ENCODE measurements at regions not wholly inside any gene's neighbourhood (a gene's known extent, or its start where the extent isn't known, plus 50 kb on each side); places are given as distances from the start of the nearest gene placed in this dataset.
"Not testable (repeated sequence)": the region's sequence is repeated elsewhere in the genome, so short reads cannot be mapped to it uniquely, and the experiment has no call there.

DNA sequence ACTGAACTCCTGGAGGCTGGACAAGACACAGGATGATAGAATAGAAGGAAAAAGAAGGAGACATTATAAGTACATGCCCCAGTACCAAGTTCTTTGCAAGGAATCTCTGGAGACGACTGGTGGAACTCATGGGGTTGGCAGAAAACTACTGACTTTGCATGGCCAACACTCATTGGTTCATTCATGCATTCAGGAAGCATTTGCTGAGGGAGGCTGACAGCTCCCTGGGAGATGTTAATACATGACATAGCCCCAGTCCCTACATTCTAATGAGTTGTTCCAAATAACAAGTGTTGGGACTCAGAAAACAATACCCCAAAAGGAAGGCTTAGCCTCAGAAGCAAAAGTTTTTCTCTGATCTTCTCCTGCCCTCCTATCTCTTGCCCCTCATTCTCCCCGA, 172.8 kb upstream of the IRF2BP2 start:
- DNase-seq = no peak

DNA sequence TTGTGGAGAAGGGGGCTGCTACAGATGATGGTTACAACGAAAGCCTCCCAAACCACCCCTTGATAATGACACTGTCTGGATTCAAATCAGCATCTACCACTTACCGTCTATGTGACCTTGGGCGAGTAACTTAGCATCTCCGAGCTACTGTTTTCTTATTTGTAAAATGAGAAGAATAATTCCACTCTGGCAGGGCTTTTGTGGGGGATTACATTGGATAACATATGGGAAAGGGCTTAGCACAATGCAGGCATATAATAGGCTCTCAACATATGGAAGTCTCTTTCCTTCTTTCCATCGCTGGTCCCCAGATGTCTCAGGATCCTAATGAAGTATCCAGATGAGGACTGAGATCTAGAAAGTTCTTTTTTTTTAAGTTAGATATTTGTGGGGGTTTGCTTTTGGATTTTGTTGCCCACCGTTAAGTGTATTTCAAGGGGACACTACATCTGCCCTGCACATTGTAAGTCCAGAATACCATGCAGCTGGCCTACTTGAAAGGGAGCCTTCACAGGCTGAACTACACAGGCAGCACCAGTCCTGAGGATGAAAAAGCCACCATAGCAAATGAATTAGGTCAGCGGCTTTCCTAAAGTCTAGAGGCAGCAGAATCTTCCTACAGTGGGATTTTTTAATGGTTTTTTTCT, 172.2 kb upstream of the IRF2BP2 start:
- no peak for DNase-seq

DNA sequence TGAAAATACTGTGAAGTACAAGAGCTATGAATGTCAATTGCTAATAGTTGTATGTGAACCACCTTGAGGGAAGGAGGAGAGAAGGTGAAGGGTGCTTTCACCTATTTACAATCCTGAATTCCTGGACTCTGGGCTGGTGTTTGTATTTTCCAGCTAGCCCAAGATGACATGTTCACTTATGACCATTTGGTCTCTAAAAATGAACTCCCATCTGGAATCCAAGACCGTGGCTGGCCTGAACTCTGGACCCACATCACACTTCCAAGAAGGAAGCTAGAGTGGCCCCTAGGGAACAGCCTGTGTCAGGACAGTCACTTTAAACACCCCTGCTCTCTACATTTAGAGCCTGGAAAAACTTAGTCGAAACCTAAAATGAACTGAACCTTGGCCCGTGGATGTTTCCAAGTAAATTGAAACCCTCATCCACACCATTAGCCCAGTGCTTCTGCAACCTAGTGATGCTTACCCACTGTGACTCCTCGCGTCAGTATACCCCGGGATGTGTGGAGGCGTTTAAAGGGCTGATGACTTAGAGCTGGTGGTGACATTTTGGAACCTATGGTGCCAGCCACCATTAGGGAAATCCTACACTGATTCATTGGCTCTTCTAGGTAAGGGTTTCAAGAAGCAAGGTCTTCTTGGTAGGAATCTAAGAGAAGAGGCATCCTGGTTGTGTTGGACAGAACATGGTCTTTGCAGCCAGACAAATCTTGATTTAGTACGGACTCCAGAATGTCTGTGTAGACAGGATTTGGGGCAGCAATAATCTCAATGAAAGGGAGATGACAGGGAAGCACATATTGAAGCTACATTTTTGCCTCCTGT, 171.5 kb upstream of the IRF2BP2 start:
- no peak for DNase-seq

DNA sequence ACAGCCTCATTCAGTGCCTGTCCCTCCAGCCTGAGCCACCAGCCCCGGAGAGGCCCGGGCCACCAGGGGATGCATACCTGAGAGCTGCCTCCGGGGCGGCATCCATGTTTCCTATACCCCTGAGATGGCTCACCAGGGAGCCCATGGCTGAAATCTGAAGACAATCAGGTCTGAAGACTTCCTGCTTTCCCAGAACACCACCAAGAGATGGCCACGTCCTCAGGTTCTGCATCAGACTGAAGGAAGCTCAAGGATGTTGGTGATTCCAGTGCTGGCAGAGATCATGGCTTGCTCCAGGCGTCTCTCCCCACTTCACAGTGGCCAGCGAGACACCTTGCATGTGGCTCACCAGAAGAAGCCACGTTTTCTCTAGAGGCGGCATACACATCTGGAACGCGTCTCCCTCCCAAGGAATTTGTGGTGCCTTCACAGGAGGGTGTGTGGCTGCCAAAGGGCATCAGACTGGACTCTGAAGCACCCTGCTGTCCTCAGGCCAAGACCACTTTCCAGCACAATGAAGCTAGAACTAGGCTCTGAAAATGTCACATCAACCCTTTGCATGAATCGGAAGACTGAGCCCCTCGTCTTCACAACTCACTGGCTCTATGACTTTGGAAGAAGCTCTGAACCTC, 170.7 kb upstream of the IRF2BP2 start:
- no peak for DNase-seq

DNA sequence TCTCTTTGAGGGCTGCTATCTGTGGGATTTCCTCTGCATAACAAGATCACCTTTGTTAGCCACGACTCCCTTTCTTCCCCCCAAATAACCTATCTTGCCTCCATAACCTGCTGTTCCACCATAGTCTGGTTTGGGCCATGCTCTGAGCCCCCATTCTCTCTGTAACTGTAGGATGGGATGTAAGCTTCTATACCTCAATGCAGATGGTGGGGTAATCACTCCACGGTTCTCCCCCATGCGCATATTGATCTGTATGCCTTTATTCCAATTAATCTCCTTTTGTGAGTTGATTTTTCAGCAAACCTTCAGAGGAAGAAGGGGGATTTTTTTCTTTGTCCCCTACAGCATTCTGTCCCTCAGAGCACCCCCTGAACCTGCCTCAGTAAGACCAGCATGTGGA, 170.1 kb upstream of the IRF2BP2 start:
- DNase-seq = no peak

DNA sequence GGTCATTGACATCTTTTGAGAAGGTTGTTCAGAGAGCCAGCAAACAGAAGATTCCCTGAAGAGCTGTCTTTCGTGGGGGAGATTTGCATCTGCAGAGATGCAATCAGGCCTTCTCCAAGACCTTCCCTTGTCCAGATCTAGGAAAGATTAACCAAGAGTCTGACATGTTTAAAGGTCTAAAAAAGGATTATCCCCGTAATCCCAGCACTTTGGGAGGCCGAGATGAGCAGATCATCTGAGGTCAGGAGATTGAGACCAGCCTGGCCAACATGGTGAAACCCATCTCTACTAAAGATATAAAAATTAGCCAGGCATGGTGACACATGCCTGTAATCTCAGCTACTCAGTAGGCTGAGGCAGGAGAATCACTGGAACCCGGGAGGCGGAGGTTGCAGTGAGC, 169.6 kb upstream of the IRF2BP2 start:
- not testable (repeated sequence) for DNase-seq

DNA sequence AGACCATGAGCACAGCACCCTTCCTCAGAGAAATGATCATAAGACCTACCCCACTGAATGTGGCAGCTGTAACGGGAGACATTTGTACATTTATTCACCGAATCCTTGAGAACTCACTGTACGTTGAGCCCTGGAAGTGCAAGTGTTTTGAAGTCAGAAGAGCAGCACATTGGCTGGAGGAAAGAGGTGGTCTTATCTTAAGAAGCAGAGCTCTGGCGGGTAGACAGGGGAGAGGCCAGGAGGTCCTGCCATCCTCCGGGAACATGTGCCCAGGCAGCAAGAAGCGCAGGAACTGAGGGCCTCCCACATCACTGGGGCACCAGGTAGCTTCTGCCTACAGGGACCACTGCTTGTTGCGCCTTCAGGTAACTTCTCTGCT, 169.2 kb upstream of the IRF2BP2 start:
- no peak for DNase-seq

DNA sequence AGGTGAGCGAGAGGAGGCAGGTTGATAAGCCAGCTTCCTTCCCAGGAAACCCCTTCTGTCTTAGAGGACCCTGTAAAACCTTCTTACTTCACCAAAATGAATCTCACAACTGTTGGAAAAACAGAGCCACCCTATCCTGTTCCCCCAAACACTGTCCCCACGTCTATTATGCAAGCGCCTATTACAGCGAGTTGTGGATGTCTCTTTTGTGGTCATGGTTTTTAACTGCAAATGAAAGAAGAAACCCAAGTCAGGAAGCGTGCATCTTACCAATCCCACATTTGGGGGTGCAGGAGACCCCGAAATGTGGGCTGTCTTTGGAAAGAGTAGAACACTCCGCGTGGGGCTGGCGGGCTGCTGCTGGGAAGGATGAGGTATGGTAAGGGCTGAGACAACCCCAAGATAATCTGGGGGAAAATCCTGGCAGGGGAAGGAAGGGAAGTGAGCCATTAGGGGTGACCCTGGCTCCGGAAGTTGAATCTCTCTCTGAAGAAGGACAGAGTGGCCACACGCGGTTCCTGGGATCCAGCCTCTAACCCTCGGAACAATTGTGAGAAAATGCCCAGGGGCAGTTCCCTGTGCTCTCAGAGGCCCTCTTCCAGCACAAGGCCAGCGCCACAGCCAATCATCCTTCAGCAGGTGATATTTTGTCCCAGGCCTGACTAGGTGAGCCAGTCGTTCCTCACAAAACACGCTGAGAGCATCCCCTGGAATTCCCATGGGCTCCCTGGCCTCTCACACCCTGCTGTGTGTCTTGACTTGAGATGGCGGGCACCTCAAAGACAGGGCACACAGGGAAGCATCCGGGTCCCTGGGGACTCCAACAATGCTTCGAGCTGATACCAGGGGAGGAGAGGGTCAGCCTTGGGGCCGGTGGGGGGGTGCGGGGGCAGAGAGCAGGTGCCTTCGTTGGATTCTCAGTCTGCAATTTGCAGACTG, 168.5 kb upstream of the IRF2BP2 start:
- DNase-seq = no peak

DNA sequence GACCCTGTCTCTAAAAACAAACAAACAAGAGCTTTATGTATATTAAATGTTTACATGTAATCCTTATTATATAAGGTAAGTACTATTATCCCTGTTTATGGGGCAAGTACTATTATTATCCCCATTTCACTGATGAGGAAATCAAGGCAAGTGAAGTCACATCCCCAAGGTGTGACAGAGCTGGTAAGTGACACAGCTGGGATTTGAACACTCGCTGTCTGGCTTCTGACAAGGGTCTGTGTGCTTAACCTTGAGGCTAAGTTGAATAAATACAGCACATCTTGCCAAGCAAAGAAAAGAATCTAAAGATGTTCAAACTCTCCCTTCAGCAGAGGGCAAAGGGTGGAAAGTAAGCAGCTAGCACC, 167.9 kb upstream of the IRF2BP2 start:
- DNase-seq = no peak

DNA sequence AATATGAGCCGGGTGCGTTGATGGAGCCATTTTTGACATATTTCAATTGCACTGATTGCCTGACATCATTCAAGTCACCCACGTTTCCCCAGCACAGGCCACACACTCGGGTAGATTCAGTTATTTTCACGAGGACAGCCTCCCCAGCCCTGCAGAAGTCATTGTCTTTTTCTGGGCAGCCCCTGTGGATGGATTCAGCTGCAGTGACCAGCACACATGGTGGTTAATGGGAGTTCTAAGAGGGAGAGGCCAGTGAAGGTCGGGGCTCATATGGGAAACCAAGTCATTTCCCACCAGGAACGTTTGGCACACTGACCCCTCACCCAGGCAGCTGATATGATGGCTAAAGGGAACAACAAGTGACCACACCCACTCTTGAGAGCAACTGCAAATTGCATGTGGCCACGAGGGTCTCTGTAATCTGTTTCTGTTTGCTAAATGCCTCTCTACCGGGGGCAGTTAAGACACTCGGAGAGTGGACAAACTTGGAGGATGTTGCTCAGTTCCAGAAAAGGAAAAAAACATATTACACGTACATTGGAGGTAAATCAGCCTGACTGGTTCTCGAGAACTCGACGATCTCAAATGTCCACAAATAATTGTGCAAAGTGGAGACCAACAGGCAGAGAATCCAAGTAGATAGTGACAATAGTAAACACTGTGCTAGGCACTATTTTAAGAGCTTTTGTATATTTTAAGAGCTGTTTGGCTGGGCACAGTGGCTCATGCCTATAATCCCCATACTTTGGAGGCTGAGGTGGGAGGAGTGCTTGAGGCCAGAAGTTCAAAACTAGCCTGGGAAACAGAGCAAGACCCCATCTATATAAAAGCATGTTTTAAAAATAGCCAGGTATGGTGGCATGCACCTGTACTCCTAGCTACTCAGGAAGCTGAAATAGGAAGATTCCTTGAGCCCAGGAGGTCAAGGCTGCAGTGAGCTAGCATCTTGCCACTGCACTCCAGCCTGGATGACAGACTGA, 167.2 kb upstream of the IRF2BP2 start:
- DNase-seq = no peak

DNA sequence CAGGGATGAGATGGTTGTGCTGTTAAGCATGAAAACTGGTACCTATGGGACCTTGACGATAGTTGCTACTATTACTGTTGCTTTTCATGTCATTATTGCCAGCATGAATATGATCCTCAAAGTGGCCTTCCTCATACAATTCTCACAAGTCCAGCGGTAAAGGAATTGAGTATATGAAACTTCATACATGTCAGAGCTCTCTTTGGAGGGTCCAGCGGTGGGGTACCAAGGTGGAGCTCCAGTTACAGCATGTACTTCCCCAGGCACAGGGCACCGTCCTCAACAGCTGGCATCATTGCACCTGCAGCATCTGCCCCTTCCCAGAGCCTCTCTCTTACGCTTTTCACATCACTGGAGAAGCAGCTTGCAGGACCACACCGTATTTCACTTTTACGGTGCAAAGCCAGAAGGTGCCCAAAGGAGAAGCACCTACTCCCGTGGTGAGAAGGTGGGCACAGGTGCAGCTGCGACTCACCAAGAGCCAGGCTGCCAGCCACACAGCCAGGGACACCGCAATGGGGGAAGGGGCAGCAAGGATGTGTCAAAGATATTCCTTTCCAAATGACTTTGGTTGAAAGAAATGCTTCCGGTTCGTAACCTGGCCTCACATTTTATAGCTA, 166.4 kb upstream of the IRF2BP2 start:
- DNase-seq = no peak

DNA sequence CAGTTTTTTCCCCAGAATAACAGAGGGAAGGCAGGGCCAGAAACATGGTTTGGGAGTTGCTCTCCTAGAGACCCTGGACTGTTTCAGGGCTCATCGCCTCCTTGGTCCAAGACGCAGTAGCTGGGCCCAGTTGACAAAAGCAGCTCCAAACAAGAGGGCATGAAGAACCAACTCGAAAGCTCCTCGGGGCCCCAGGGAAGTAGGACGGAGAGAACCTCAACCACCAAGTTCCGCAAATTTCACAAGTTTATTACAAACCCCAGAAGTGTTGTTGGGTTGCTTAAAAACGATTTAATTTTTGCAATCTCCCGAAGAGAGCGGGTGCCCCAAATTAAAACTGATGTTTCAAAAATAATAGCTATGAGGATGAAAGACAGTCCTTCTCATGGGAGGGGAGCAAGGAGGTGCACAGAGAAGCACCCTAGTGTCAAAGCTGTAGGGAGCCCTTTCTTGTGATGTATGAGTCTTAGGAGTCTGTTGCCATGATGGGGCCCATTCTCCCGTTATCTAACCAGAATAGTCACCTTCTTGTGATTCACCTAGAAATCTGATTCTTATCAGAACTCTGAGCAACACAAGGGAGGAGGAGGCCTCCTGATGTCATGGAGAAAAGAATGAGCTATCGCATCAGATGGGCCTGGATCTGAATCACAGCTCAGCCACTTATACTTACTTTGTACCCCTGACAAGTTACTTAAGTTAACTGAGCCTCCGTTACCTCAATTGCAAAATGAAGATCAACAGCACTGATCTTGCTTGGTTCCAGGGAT, 165.7 kb upstream of the IRF2BP2 start:
- no peak for DNase-seq

DNA sequence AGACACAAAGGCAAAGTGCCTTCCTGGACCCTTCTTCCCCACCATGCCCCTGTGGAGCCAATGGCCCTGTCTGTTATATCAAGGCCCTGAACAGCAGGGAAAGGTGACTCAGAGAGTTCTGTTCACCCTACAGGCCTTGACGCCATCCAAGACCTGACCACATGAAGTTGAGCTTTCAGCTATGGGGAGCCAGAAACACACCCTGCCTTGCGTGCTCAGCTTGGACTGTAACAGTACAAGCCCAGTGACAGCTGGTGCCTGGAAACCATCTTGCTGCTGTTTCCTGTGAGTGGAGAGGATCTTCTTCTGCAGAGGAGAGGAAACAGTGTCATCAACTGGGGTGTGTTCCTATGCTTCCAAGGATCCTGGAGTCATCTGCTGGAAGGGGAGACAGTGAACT, 165.0 kb upstream of the IRF2BP2 start:
- no peak for DNase-seq

DNA sequence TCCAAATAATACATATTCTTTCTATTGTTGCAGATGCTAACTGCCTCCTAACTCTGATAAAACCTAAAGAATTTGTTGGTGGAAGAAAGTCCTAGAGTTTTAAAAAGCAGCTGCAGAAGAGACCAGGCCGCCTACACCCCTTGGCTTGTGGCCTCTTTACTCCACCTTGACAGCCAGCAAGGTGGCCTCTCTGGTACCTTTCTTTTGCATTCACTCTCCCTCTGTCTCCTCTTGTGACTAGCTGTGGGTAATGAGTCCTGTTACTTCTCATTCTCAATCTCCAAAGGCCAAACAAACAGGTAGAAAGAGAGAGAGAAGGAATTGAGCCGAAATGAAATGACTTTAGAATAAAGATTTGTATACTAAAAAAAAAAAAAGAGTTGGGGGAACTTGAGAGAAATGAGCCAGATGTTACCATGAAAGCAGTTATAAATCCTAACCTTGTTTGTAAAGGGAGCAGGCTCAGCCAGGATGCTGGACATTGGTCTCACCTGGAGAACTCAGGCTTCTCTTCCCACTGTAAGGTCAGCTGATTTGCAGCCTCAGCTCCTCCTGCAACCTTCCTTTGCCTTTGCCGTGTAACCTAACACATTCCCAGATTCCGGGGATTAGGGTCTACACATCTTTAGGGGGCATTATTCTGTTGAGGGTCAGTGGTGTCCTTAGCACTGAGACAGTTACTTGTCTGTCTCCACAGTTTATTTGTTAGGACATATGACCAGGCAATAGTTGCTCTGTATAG, 164.1 kb upstream of the IRF2BP2 start:
- no peak for DNase-seq

DNA sequence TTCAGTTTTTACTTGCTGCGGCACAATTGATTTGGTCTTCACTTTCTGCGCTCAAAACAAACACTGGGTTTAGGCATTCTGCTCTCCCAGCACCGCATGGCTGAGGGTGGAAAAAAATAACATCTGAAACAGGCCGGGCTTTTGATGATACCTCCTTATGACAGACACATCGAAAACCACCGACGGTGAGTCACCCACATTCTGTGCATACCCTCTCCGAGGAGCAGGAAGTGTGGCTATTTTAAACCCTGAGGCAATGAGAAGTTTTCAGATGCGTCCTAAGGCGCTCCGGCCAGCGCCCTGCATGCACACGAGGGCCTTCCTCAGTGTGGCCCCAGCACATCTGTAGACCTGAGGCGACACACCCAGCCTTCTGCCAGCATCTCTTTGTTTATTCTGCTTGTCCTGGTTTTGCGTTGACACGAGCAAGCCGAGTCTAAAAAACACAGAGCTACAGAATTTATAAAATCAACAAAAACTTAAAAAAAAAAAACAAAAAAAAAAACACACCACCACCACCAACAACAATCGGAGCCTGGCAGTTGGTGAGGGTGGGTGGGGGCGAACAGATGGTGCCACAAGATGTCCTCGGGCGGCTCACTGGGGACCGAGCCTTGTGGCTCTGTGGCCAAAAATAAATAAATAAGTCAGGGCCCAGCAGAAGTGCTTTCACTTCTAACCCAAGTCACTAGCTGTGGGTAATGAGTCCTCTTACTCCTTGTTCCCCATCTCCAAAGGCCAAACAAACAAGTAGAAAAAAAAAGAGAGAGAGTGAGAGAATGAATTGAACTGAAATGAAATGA, 162.6 kb upstream of the IRF2BP2 start:
- DNase-seq = peak; percentile 97

DNA sequence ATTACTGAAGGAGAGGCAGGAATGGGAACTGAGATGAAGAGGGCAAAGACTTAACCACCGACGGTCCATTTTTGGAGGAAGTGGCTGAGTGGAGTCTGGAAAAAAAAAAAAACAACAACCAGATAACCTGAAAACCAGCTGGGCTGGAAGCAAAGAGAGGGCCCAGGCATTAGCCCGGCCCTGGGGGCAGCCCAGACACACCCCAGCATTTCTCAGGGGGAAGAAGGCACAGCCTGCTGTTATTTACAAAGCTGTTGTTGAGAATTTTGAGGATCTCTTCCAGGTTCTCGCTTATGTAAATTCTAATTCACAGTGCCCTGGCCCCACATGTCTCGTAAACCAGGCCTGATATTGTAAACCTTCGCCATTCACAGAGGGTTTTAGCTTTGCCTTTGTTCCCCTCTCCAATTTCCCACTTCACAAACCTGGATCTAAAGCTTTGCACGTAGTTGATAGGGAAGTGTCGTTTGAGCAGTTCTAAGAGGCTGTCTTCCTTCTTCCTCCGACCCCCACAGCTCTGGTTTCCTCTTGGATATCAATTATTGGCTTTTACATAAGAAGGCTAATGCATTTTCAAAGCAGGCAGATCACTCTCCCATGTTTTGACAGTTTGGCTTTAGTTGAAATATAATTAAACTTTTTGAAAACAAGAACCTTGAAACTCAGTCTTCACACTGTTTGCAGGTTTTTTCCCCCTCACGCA, 161.8 kb upstream of the IRF2BP2 start:
- DNase-seq = no peak

DNA sequence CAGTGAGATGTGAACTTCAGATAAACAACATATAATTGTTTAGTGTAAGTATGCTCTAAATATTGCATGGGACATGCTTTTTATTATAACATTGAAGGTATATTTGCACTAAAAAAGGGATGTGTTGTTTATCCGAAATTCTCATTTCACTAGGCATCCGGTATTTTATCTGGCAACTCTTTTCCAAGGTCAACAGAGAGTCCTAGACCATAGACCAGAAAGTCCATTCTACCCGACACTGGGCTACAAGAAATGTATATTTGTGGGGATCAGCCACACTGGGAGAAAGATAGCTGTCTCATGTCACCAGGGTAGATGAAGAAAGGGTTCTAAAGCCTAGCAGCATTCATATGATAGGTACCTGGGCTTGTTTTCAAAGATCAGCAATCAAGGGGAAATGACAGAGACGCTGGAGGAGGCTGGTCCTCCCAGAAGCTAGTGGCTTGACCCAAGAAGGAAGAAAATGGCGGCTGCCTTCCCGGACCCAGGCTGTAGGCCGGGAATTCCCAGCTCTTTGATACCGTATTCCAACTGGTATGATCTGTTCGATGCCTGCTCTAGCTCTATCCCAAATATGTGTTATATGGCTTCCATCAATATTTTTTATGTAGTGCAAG, 161.1 kb upstream of the IRF2BP2 start:
- no peak for DNase-seq
